Neural cell (in vitro differentiated cells): ENCODE measurements at regions not wholly inside any gene's neighbourhood (a gene's known extent, or its start where the extent isn't known, plus 50 kb on each side); places are given as distances from the start of the nearest gene placed in this dataset.

Experiments
- CTCF ChIP-seq: fragments of 450-650 bp; IDR thresholded peaks from 2 replicates; pipeline ENCODE4 v1.5.1; 2014; ENCODE audit warnings: antibody characterized with exemption, mild to moderate bottlenecking, moderate library complexity; ENCODE audit not compliant: poor library complexity, severe bottlenecking
- EP300 ChIP-seq: fragments of 450-650 bp; conservative IDR thresholded peaks from 2 replicates; pipeline ENCODE4 v1.6.1; 2014; ENCODE audit warnings: antibody characterized with exemption, mild to moderate bottlenecking, moderate library complexity; ENCODE audit not compliant: poor library complexity, severe bottlenecking
- EZH2 ChIP-seq: fragments of 200-600, 300-800 bp; shearing (Covaris generic), sonication (generic); IDR thresholded peaks from 2 replicates; pipeline ENCODE4 v1.6.1; 2014; ENCODE audit warnings: antibody characterized with exemption, low read length, borderline replicate concordance, mild to moderate bottlenecking; ENCODE audit not compliant: insufficient read depth, poor library complexity, severe bottlenecking
- MXI1 ChIP-seq: fragments of 450-650 bp; conservative IDR thresholded peaks from 2 replicates; pipeline ENCODE4 v1.6.1; 2014; ENCODE audit warnings: antibody characterized with exemption, mild to moderate bottlenecking; ENCODE audit not compliant: poor library complexity, severe bottlenecking
- POLR2AphosphoS5 ChIP-seq: IDR thresholded peaks from 2 replicates; pipeline ENCODE4 v1.6.1; 2012
- RAD21 ChIP-seq: fragments of 450-650 bp; conservative IDR thresholded peaks from 2 replicates; pipeline ENCODE4 v1.6.1; 2014; ENCODE audit warnings: antibody characterized with exemption, mild to moderate bottlenecking, moderate library complexity
- REST ChIP-seq: IDR thresholded peaks from 2 replicates; pipeline ENCODE4 v1.6.1; 2012; ENCODE audit warnings: borderline replicate concordance
- SMC3 ChIP-seq: fragments of 450-650 bp; conservative IDR thresholded peaks from 2 replicates; pipeline ENCODE4 v1.6.1; 2014; ENCODE audit warnings: antibody characterized with exemption, mild to moderate bottlenecking, moderate library complexity; ENCODE audit not compliant: poor library complexity
- TAF1 ChIP-seq: IDR thresholded peaks from 2 replicates; pipeline ENCODE4 v1.6.1; 2012; ENCODE audit warnings: low read depth

- TF ChIP-seq POLR2AphosphoS5 (no peak), MXI1 (no peak), CTCF (no peak), REST (no peak), EZH2 (no peak), RAD21 (no peak), EP300 (no peak), TAF1 (no peak), SMC3 (no peak)
Measured at GRCh38 chr3:86382556-86382955, 608.4 kb downstream of the VGLL3 start.
